SIG-M5 treated with dmso at 0.1 percent for 504 hours (cell line): ENCODE measurements at regions not wholly inside any gene's neighbourhood (a gene's known extent, or its start where the extent isn't known, plus 50 kb on each side); places are given as distances from the start of the nearest gene placed in this dataset.
A peak's percentile ranks its signal among the peaks of the same experiment; 100 is the strongest.
"Not testable (repeated sequence)": the region's sequence is repeated elsewhere in the genome, so short reads cannot be mapped to it uniquely, and the experiment has no call there.

Source experiments
- DNase-seq: peaks from one replicate; lab custom pipeline; 2025; ENCODE audit not compliant: unreplicated experiment; lab: John Stamatoyannopoulos, UW

- no peak for DNase-seq
Observed at GRCh38 chr18:29912351-29912750, 1130.2 kb downstream of the DSC3 start.

- DNase-seq = no peak
Observed at GRCh38 chr18:29892960-29893558, 1149.5 kb downstream of the DSC3 start.

GRCh38 chr18:29883114-29883513 is 1159.4 kb downstream of the DSC3 start:
- DNase-seq = no peak

- DNase-seq = no peak
Observed at GRCh38 chr18:29882620-29883019, 1159.9 kb downstream of the DSC3 start.

- DNase-seq = no peak
Observed at GRCh38 chr18:29879763-29880162, 1162.8 kb downstream of the DSC3 start.

GRCh38 chr18:29874519-29875098 is 1167.9 kb downstream of the DSC3 start:
- peak; percentile 11 for DNase-seq

- DNase-seq = no peak
Observed at GRCh38 chr18:29873211-29873610, 1169.3 kb downstream of the DSC3 start.

- DNase-seq = no peak
Observed at GRCh38 chr18:29871246-29871645, 1171.3 kb downstream of the DSC3 start.

GRCh38 chr18:29862824-29863223 is 1179.7 kb downstream of the DSC3 start:
- DNase-seq = no peak

GRCh38 chr18:29855637-29856036 is 1186.9 kb downstream of the DSC3 start:
- no peak for DNase-seq

- DNase-seq = no peak
Observed at GRCh38 chr18:29853126-29853525, 1189.4 kb downstream of the DSC3 start.

- DNase-seq = no peak
Observed at GRCh38 chr18:29849144-29849543, 1193.4 kb downstream of the DSC3 start.

- no peak for DNase-seq
Observed at GRCh38 chr18:29841631-29842030, 1200.9 kb downstream of the DSC3 start.

- DNase-seq = no peak
Observed at GRCh38 chr18:29840089-29840488, 1202.5 kb downstream of the DSC3 start.

- not testable (repeated sequence) for DNase-seq
Observed at GRCh38 chr18:29838961-29839360, 1203.6 kb downstream of the DSC3 start.

GRCh38 chr18:29838556-29838955 is 1204.0 kb downstream of the DSC3 start:
- DNase-seq = no peak

- no peak for DNase-seq
Observed at GRCh38 chr18:29823671-29824070, 1218.9 kb downstream of the DSC3 start.

GRCh38 chr18:29821544-29821943 is 1221.0 kb downstream of the DSC3 start:
- no peak for DNase-seq

GRCh38 chr18:29811519-29811918 is 1231.0 kb downstream of the DSC3 start:
- DNase-seq = no peak

- DNase-seq = no peak
Observed at GRCh38 chr18:29780816-29781215, 1261.7 kb downstream of the DSC3 start.

- no peak for DNase-seq
Observed at GRCh38 chr18:29779096-29779495, 1263.4 kb downstream of the DSC3 start.

- DNase-seq = no peak
Observed at GRCh38 chr18:29753379-29753778, 1289.2 kb downstream of the DSC3 start.

GRCh38 chr18:29749704-29750103 is 1292.8 kb downstream of the DSC3 start:
- no peak for DNase-seq
